Mucosa of gallbladder (tissue), 1 donor: ENCODE measurements at regions not wholly inside any gene's neighbourhood (a gene's known extent, or its start where the extent isn't known, plus 50 kb on each side); places are given as distances from the start of the nearest gene placed in this dataset.
"Not testable (repeated sequence)": the region's sequence is repeated elsewhere in the genome, so short reads cannot be mapped to it uniquely, and the experiment has no call there.

Experiments
- DNase-seq: peaks from one replicate; pipeline ENCODE4 v3.0.0-alpha.2; 2020; ENCODE audit warnings: low spot score
- donor health status: DM: no; HTN: no; CAD: no.

GRCh38 chr13:108082481-108082880, 132.9 kb downstream of the LIG4 start:
- no peak for DNase-seq

GRCh38 chr13:108077284-108077683, 138.1 kb downstream of the LIG4 start:
- no peak for DNase-seq

- DNase-seq = not testable (repeated sequence)
Measured at GRCh38 chr13:108074429-108074828, 140.9 kb downstream of the LIG4 start.

DNA sequence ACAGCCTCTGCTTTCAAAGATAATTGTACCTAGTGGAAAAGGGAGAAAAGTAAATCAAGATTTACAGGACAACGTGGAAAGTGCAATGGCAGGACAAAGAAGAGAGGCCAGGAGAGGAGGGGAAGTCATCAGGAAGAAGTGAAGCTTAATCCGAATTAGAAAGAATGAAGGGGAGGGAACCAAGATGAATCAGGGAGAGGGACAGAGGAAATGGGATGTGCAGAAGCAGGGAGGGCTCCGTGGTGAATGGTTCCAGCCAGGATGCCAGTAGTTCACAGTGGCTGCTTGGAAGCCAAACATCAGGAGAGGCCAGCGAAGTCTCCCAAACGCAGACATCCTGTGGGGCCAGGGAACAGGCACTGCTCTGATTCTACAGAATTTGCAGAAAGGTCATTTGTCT, 144.4 kb downstream of the LIG4 start:
- DNase-seq = no peak

- DNase-seq = no peak
Measured at GRCh38 chr13:108070491-108070890, 144.8 kb downstream of the LIG4 start.

DNA sequence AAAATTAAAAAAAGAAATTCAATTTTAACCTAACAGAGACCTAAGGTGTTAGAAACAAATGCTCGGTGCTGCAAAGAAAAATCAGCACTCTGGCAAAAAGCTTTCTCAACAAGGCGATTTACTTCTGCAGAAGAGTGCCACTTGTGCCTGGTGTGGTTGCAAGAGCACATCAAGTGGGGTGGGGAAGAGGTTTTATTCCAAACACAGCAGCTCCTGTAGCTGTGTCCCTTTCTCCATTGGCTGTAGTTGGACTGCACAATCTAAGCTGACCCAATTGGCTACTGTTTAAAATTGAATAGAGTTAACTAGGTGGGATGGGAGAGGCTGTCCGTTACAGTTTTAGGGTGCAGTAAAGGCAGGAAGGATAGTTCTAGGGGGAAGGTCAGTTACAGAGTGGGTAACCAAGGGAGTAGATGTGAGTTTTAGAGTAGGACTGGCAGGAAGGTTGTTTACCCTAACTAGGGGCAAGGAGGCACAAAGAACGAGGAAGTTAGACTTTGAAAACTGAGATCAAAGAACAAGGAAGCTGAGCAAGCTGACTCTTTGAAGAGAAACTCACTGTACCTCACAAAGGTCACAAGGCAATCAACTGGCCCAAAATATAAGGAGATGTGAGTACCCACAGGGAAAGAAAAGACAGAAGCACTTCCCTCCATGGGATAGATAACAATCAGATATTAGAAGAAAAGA, 145.7 kb downstream of the LIG4 start:
- no peak for DNase-seq

GRCh38 chr13:108064372-108064771, 151.0 kb downstream of the LIG4 start:
- DNase-seq = not testable (repeated sequence)

- DNase-seq = no peak
Measured at GRCh38 chr13:108060111-108060510, 155.2 kb downstream of the LIG4 start.

- DNase-seq = no peak
Measured at GRCh38 chr13:108056278-108056677, 159.1 kb downstream of the LIG4 start.

DNA sequence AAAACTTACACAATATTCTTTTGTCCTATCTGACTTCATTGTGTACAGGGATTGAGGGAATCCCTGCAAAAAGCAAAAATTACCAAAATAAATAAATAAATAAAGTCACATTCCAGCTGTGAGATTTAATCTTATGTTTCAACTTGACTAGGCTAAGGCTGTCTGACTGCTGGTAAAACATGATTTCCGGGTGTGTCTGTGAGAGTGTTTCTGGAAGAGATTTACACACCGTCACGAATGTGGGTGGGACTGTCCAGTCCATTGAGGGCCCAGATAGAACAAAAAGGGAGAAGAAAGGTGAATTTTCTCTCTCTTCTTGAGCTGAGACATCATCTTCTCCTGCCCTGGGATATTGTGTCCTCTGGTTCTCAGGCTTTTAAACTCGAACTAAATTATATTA, 166.1 kb downstream of the LIG4 start:
- DNase-seq = no peak

DNA sequence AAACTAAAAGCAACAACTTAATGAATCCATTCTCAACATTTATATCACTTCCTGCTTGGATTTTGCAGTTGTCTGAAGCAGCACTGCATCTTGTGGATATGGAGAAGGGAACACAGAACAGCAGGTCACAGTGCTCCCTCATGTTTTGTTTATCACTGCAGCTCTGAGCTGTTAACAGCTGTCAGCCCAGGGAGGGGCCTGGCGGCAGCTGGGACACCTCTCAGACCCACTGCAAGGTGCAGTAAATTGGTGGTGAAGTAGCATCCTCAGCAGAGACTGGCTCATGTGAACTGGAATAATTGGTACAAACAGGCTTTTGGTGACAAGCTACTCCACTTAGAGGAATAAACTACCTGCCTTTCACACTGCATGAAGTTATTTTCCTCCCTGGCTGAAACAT, 170.4 kb downstream of the LIG4 start:
- DNase-seq = no peak

DNA sequence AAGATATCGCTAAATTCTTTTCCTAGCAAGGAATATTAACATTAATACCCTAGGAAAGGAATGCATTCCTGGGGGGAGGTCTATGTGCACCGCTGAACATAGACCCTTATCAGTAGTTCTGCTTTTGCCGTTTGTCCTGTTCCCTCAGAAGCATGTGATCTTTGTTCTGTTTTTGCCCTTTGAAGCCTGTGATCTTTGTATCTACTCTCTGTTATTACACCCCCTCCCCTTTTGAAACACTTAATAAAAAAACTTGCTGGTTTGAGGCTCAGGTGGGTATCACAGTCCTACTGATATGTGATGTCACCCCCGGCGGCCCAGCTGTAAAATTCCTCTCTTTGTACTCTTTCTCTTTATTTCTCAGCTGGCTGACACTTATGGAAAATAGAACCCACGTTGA, 172.5 kb downstream of the LIG4 start:
- DNase-seq = not testable (repeated sequence)

GRCh38 chr13:108037348-108037747, 178.0 kb downstream of the LIG4 start:
- DNase-seq = no peak

DNA sequence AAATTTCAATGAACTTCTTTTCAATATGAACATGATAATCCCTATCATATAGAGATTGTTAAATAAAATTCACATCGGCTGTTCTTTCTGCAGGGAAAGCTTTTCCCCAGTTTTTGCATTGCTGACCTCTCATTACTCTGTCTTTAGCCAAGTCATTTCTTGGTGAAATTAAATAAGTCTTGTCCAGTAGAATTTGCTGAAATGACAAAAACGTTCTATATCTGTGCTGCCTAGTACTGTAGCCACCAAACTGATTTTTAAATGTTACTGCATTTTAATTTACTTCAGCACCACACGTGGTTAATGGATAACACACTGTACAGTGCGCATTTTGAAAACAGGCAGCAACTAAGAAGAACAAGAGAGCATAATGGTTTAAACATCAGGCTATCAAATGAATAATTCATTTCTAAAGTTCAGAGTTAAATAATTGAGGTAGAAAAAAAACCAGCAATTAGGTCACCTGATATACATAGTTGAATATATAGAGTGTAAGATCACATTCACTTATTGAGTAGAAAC, 178.9 kb downstream of the LIG4 start:
- DNase-seq = no peak

- no peak for DNase-seq
Measured at GRCh38 chr13:108034909-108035410, 180.4 kb downstream of the LIG4 start.

- DNase-seq = no peak
Measured at GRCh38 chr13:108033800-108034707, 181.3 kb downstream of the LIG4 start.

- no peak for DNase-seq
Measured at GRCh38 chr13:108031865-108032264, 183.5 kb downstream of the LIG4 start.

GRCh38 chr13:108030769-108031168, 184.6 kb downstream of the LIG4 start:
- no peak for DNase-seq

DNA sequence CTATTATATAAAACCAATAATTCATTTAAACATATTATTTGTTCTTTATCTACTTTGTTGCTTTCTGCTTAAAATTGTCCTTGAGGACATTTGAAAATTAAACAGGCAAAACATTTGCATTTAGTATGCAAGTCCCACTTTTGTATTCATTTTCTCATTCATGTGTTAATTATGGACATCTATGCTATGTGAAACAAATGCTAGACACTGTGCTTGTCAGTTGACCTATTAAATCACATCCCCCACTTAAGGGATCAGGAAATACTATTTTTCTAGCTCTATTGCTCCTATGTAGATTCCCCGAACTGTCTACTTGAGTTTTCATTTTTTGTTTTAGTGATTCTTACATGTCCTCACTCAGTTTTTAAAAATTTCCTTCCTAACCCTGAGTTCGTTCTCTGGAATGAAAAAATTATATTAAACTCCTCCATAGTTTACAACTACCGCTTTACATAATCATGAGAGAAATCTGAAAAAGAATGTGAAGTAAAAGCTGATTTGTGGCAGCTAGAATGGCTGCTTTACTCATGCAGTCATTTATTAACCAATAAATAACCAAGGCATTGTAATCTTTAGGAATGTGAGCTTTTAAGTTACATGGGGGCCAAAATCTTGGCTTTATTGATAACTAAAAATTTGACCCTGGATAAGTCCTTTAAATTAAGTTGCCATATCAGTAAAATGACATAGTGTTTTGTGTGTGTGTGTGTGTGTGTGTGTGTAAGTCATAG, 188.5 kb downstream of the LIG4 start:
- DNase-seq = no peak

DNA sequence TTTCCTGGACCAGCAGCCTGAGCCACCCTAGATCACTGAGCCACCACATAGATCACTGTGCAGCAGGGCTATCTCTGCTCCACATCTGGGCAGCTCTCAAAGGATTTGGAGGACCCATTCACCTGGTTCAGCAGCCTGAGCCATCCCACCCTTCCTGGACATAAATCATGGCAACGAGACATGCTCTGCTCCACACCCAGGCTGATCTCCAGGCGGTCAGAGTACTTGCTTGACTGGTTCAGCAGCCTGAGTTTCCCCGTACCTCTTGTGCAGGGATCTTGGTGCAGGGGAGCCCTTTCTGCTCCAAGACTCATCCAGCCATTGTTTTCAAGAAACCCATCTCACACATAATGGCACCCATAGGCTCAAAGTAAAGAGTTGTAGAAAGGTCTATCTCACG, 195.3 kb downstream of the LIG4 start:
- DNase-seq = peak; percentile 59

- DNase-seq = no peak
Measured at GRCh38 chr13:108018371-108018870, 196.9 kb downstream of the LIG4 start.

GRCh38 chr13:108006619-108007018, 208.7 kb downstream of the LIG4 start:
- no peak for DNase-seq
